A549 (cell line): ENCODE measurements at regions not wholly inside any gene's neighbourhood (a gene's known extent, or its start where the extent isn't known, plus 50 kb on each side); places are given as distances from the start of the nearest gene placed in this dataset.

ENCODE experiments used
- ATAC-seq, 2 experiments: fragments of 200-7000 bp in 1 of 2; fragments of >200 bp in 1 of 2; cut with Nextera tagmentation in 1 of 2; cut with Tn5 transposase in 1 of 2; 3 replicates each; pipeline versions ENCODE4 v1.8.0 to v1.9.1; 2018 to 2020; ENCODE audit warnings: mild to moderate bottlenecking in 1 of 2, moderate library complexity in 1 of 2
- CTCF ChIA-PET: fragments of 300-600 bp; sonication (Branson Sonifier 250); formaldehyde crosslinking; extraction: SDS; loops from one replicate; lab custom pipeline; 2021; ENCODE audit warnings: antibody characterized with exemption, inconsistent platforms; lab: Yijun Ruan, JAX
- POLR2A ChIA-PET: fragments of 350-600 bp; formaldehyde crosslinking; extraction: SDS; loops from one replicate; lab custom pipeline; 2021; ENCODE audit warnings: antibody characterized with exemption, inconsistent platforms; lab: Yijun Ruan, JAX
- DNase-seq, 2 experiments: peaks; one replicate each; pipeline versions ENCODE4 v3.0.0 to v3.0.0-alpha.2; 2011 to 2016; ENCODE audit warnings: low read depth in 1 of 2, low spot score in 1 of 2
- FAIRE-seq: peaks from 2 replicates; lab custom pipeline; 2011; peaks lifted over from hg19 to GRCh38; lab: Jason Lieb, UNC
- H3K27ac ChIP-seq, 2 experiments: fragments of >200 bp; sonication (Bioruptor Twin); formaldehyde crosslinking; 3 replicates each; pipeline ENCODE4 v1.5.1; 2016 to 2017
- H3K4me1 ChIP-seq: fragments of >200 bp; sonication (Bioruptor Twin); formaldehyde crosslinking; 3 replicates; pipeline ENCODE4 v1.6.1; 2016
- H3K4me2 ChIP-seq: fragments of >200 bp; sonication (Bioruptor Twin); formaldehyde crosslinking; 3 replicates; pipeline ENCODE4 v1.6.1; 2016
- H3K4me3 ChIP-seq: fragments of >200 bp; sonication (Bioruptor Twin); formaldehyde crosslinking; 3 replicates; pipeline ENCODE4 v1.5.1; 2016
- H3K9me3 ChIP-seq: fragments of >200 bp; sonication (Bioruptor Twin); formaldehyde crosslinking; 3 replicates; pipeline ENCODE4 v1.6.1; 2016
- CEBPB ChIP-seq, 2 experiments: fragments of >200 bp in 1 of 2; sonication (Bioruptor Twin) in 1 of 2; formaldehyde crosslinking in 1 of 2; IDR thresholded peaks; 2 replicates each; pipeline ENCODE4 v1.6.1; 2012 to 2016
- CTCF ChIP-seq: fragments of >200 bp; sonication (Bioruptor Twin); formaldehyde crosslinking; IDR thresholded peaks from 3 replicates; pipeline ENCODE4 v1.5.1; 2016
- EHF ChIP-seq: fragments of 250-450 bp; sonication (Bioruptor Pico); IDR thresholded peaks from 2 replicates; pipeline ENCODE4 v1.5.0; 2020; ENCODE audit warnings: mild to moderate bottlenecking
- EHMT2 ChIP-seq: fragments of 200-600 bp; sonication (generic); IDR thresholded peaks from 2 replicates; pipeline ENCODE4 v1.6.1; 2016; ENCODE audit warnings: antibody characterized with exemption, low read depth, mild to moderate bottlenecking, moderate library complexity
- EP300 ChIP-seq, 2 experiments: fragments of >200 bp; sonication (Bioruptor Twin); formaldehyde crosslinking; IDR thresholded peaks; 2 replicates in 1 of 2; 3 replicates in 1 of 2; pipeline ENCODE4 v1.6.1; 2016 to 2017
- FOSB ChIP-seq: fragments of 250-450 bp; sonication (Bioruptor Pico); IDR thresholded peaks from 2 replicates; pipeline ENCODE4 v1.5.0; 2020; ENCODE audit warnings: mild to moderate bottlenecking, moderate library complexity
- FOXS1 ChIP-seq: fragments of 250-450 bp; sonication (Bioruptor Pico); IDR thresholded peaks from 2 replicates; pipeline ENCODE4 v1.5.0; 2020; ENCODE audit warnings: mild to moderate bottlenecking, moderate library complexity
- GATA3 ChIP-seq: IDR thresholded peaks from 2 replicates; pipeline ENCODE4 v1.6.1; 2012; ENCODE audit warnings: borderline replicate concordance
- HDAC2 ChIP-seq: fragments of 200-600 bp; sonication (generic); IDR thresholded peaks from 2 replicates; pipeline ENCODE4 v1.6.1; 2016
- HES2 ChIP-seq: fragments of >200 bp; sonication (Bioruptor Twin); formaldehyde crosslinking; IDR thresholded peaks from 2 replicates; pipeline ENCODE4 v1.6.1; 2016
- HOXB13 ChIP-seq: fragments of 250-450 bp; sonication (Bioruptor Pico); IDR thresholded peaks from 2 replicates; pipeline ENCODE4 v1.5.0; 2020; ENCODE audit warnings: low read depth, mild to moderate bottlenecking, moderate library complexity
- JUN ChIP-seq, 2 experiments: fragments of >200 bp; sonication (Bioruptor Twin); formaldehyde crosslinking; IDR thresholded peaks; 2 replicates in 1 of 2; 3 replicates in 1 of 2; pipeline ENCODE4 v1.6.1; 2016 to 2017
- JUNB ChIP-seq: fragments of >200 bp; sonication (Bioruptor Twin); formaldehyde crosslinking; IDR thresholded peaks from 2 replicates; pipeline ENCODE4 v1.6.1; 2016
- KDM1A ChIP-seq: fragments of 200-600 bp; sonication (generic); IDR thresholded peaks from 2 replicates; pipeline ENCODE4 v1.6.1; 2016; ENCODE audit warnings: low read depth, mild to moderate bottlenecking
- NR3C1 ChIP-seq: fragments of >200 bp; sonication (Bioruptor Twin); formaldehyde crosslinking; IDR thresholded peaks from 3 replicates; pipeline ENCODE4 v1.6.1; 2017
- PBX3 ChIP-seq: IDR thresholded peaks from 2 replicates; pipeline ENCODE4 v1.6.1; 2012
- PHF8 ChIP-seq: fragments of 200-600 bp; sonication (generic); IDR thresholded peaks from 2 replicates; pipeline ENCODE4 v1.6.1; 2016; ENCODE audit warnings: low read depth, mild to moderate bottlenecking, antibody characterized with exemption, moderate library complexity, borderline replicate concordance
- POLR2A ChIP-seq: IDR thresholded peaks from 2 replicates; pipeline ENCODE4 v1.6.1; 2012; ENCODE audit warnings: mild to moderate bottlenecking, low read length
- POLR2AphosphoS2 ChIP-seq: conservative IDR thresholded peaks from 2 replicates; pipeline ENCODE4 v1.6.1; 2012; ENCODE audit warnings: low read length, improper control_type of control experiment, inconsistent platforms
- RAD21 ChIP-seq, 2 experiments: fragments of >200 bp in 1 of 2; sonication (Bioruptor Twin) in 1 of 2; formaldehyde crosslinking in 1 of 2; IDR thresholded peaks in 1 of 2; conservative IDR thresholded peaks in 1 of 2; 2 replicates in 1 of 2; 3 replicates in 1 of 2; pipeline ENCODE4 v1.6.1; 2012 to 2018; ENCODE audit warnings: inconsistent platforms in 1 of 2
- RARB ChIP-seq: fragments of 250-450 bp; sonication (Bioruptor Pico); IDR thresholded peaks from 2 replicates; pipeline ENCODE4 v1.8.0; 2021; ENCODE audit warnings: mild to moderate bottlenecking, moderate library complexity
- RCOR1 ChIP-seq: fragments of 150-350 bp; IDR thresholded peaks from 2 replicates; pipeline ENCODE4 v1.6.1; 2014; ENCODE audit warnings: antibody characterized with exemption, low read length, low read depth
- REST ChIP-seq: fragments of 200-600 bp; sonication (generic); IDR thresholded peaks from 2 replicates; pipeline ENCODE4 v1.6.1; 2016; ENCODE audit warnings: antibody characterized with exemption, mild to moderate bottlenecking, moderate library complexity
- RNF2 ChIP-seq: fragments of 200-600 bp; sonication (generic); IDR thresholded peaks from 2 replicates; pipeline ENCODE4 v1.6.1; 2016; ENCODE audit warnings: low read depth, mild to moderate bottlenecking, antibody characterized with exemption, moderate library complexity, borderline replicate concordance
- TFCP2L1 ChIP-seq: fragments of 250-450 bp; sonication (Bioruptor Pico); IDR thresholded peaks from 2 replicates; pipeline ENCODE4 v1.5.0; 2021; ENCODE audit warnings: mild to moderate bottlenecking
- TP53 ChIP-seq: fragments of 250-450 bp; sonication (Bioruptor Pico); IDR thresholded peaks from 2 replicates; pipeline ENCODE4 v1.5.0; 2021; ENCODE audit warnings: mild to moderate bottlenecking, moderate library complexity
- ZC3H11A ChIP-seq: fragments of 450-650 bp; IDR thresholded peaks from 2 replicates; pipeline ENCODE4 v1.6.1; 2014; ENCODE audit warnings: antibody characterized with exemption, mild to moderate bottlenecking
- ZFP36 ChIP-seq: fragments of 450-650 bp; IDR thresholded peaks from 2 replicates; pipeline ENCODE4 v1.6.1; 2014; ENCODE audit warnings: borderline replicate concordance; ENCODE audit not compliant: partially characterized antibody
- WGBS: methylation state at CpG from one replicate; pipeline ENCODE4 v1.1.6; 2017; ENCODE audit errors: missing lambda C conversion rate; 5-methylcytosine and 5-hydroxymethylcytosine counted together

GRCh38 chr1:232571523-232571922 is 58.4 kb downstream of the SIPA1L2 start:
- TF ChIP-seq HOXB13 (CRISPR knock-in tag) (no peak), HES2 (no peak), ZC3H11A (no peak), PBX3 (no peak), CTCF (no peak), JUN (IDR thresholded peaks at IDR 0.05) (no peak), GATA3 (no peak), JUNB (no peak), EHF (CRISPR knock-in tag) (no peak), RAD21 (conservative IDR thresholded peaks at IDR 0.05 in 1 of 2, IDR thresholded peaks at IDR 0.05 in 1 of 2) (no peak), EHMT2 (no peak), TP53 (CRISPR knock-in tag) (no peak), POLR2AphosphoS2 (no peak), REST (no peak), NR3C1 (no peak), FOXS1 (CRISPR knock-in tag) (no peak)
- ATAC-seq (peak in 1 of 2 experiments; percentile 49; a peak in 2 of 6 replicates), FAIRE-seq (no peak), DNase-seq (peak in 1 of 2 experiments; percentile 12)
- Histone ChIP-seq H3K4me2 (no peak overlapping the region), H3K4me3 (no peak overlapping the region), H3K27ac (no peak overlapping the region), H3K4me1 (peaks cover 8% of the 10 kb centered on the region; the same call in 2 of the 3 replicates), H3K9me3 (no peaks in the 10 kb centered on the region)
- ChIA-PET POLR2A (no interaction called here), CTCF (no interaction called here)
- WGBS, result 82% methylated on average over 5 of the region's 5 CpGs

- H3K4me2 ChIP-seq, result no peak overlapping the region
- CTCF ChIA-PET, result interaction anchor here (1.5 kb wide), 1 partner anchor 18 kb away, joined by 3 read pairs; no protein-coding TSS in a partner anchor
- 90% methylated on average over 5 of the region's 5 CpGs for WGBS
- ATAC-seq (no peak), DNase-seq (no peak), FAIRE-seq (no peak)
- peaks cover 15% of the 10 kb centered on the region; the same call in 2 of the 3 replicates for H3K4me1 ChIP-seq
- no peaks in the 10 kb centered on the region for H3K9me3 ChIP-seq
- POLR2A ChIA-PET, result no interaction called here
- no peak overlapping the region for H3K27ac ChIP-seq
- no peak overlapping the region for H3K4me3 ChIP-seq
- TF ChIP-seq POLR2A (no peak), RCOR1 (no peak), REST (no peak), HOXB13 (CRISPR knock-in tag) (no peak), TFCP2L1 (CRISPR knock-in tag) (no peak), ZFP36 (no peak), RAD21 (conservative IDR thresholded peaks at IDR 0.05 in 1 of 2, IDR thresholded peaks at IDR 0.05 in 1 of 2) (no peak), RARB (CRISPR knock-in tag) (no peak), EP300 (IDR thresholded peaks at IDR 0.05) (no peak), HDAC2 (no peak), KDM1A (no peak), CEBPB (IDR thresholded peaks at IDR 0.05) (no peak), RNF2 (no peak), EHMT2 (no peak), PHF8 (no peak), FOSB (no peak)
Observed at GRCh38 chr1:232570007-232570406, 59.9 kb downstream of the SIPA1L2 start.
